Small intestine (tissue), 7 donors: ENCODE measurements at regions not wholly inside any gene's neighbourhood (a gene's known extent, or its start where the extent isn't known, plus 50 kb on each side); places are given as distances from the start of the nearest gene placed in this dataset.
"Not testable (repeated sequence)": the region's sequence is repeated elsewhere in the genome, so short reads cannot be mapped to it uniquely, and the experiment has no call there.

Source experiments
- DNase-seq, 2 donors: peaks; one replicate each; pipeline versions ENCODE4 v3.0.0 to v3.0.0-alpha.2; 2013
- FAIRE-seq: peaks from 2 replicates; lab custom pipeline; 2012; peaks lifted over from hg19 to GRCh38; lab: Jason Lieb, UNC
- H3K27ac ChIP-seq, 3 donors: one replicate each; pipeline ENCODE4 v1.5.1; 2013; ENCODE audit warnings: low read length in 2 of 3, mild to moderate bottlenecking in 2 of 3, control low read depth in 1 of 3, inconsistent platforms in 1 of 3, low read depth in 1 of 3, moderate library complexity in 1 of 3
- H3K27me3 ChIP-seq, 3 donors: one replicate each; pipeline ENCODE4 v1.6.1; 2013; ENCODE audit warnings: low read length in 3 of 3, inconsistent platforms in 1 of 3; ENCODE audit not compliant: control insufficient read depth in 3 of 3, insufficient read depth in 3 of 3
- H3K36me3 ChIP-seq, 3 donors: one replicate each; pipeline ENCODE4 v1.6.1; 2013; ENCODE audit warnings: low read length in 3 of 3, inconsistent platforms in 1 of 3, low read depth in 1 of 3, mild to moderate bottlenecking in 1 of 3, moderate library complexity in 1 of 3; ENCODE audit not compliant: control insufficient read depth in 3 of 3, insufficient read depth in 2 of 3
- H3K4me1 ChIP-seq, 3 donors: one replicate each; pipeline ENCODE4 v1.6.1; 2013; ENCODE audit warnings: low read length in 2 of 3, inconsistent platforms in 1 of 3, low read depth in 1 of 3, mild to moderate bottlenecking in 1 of 3, moderate library complexity in 1 of 3; ENCODE audit not compliant: control insufficient read depth in 3 of 3, insufficient read depth in 2 of 3
- H3K4me3 ChIP-seq, 3 donors: one replicate each; pipeline ENCODE4 v1.5.1; 2013; ENCODE audit warnings: low read length in 3 of 3, control low read depth in 1 of 3, inconsistent platforms in 1 of 3, low read depth in 1 of 3, mild to moderate bottlenecking in 1 of 3, moderate library complexity in 1 of 3
- H3K9me3 ChIP-seq, 2 donors: one replicate each; pipeline ENCODE4 v1.6.1; 2013; ENCODE audit warnings: low read depth in 1 of 2, low read length in 1 of 2; ENCODE audit not compliant: control insufficient read depth in 2 of 2, insufficient read depth in 1 of 2
- WGBS, 3 donors: extraction: QIAGEN DNeasy Blood & Tissue Kit; methylation state at CpG; one replicate each; pipeline ENCODE4 v1.1.7; 2013; 5-methylcytosine and 5-hydroxymethylcytosine counted together
- donor health status: healthy with polysubstance abuse.
- donor health status: control.
- donor health status: control.
- donor health status: Bipolar disorder and iron deficiency.
- donor health status: healthy.

- H3K27ac ChIP-seq = no peak overlapping the region
- H3K4me3 ChIP-seq = no peak overlapping the region
- no peaks in the 10 kb centered on the region for H3K36me3 ChIP-seq
- H3K27me3 ChIP-seq = no peaks in the 10 kb centered on the region
- no peak for DNase-seq
- H3K4me1 ChIP-seq = no peaks in the 10 kb centered on the region
- no peak for FAIRE-seq
- WGBS, 3 donors = 61 to 75% (median 73%) methylated on average over 4 of the region's 4 CpGs
- H3K9me3 ChIP-seq = peaks cover 0 to 5% of the 10 kb centered on the region in 2 donors
These were observed 137.0 kb upstream of the MINDY3 start for GRCh38 chr10:15997313-15997712.

GRCh38 chr10:16001581-16001980 is 141.3 kb upstream of the MINDY3 start:
- Histone ChIP-seq H3K4me1 (no peaks in the 10 kb centered on the region), H3K4me3 (no peak overlapping the region), H3K27ac (no peak overlapping the region), H3K36me3 (no peaks in the 10 kb centered on the region), H3K27me3 (no peaks in the 10 kb centered on the region), H3K9me3 (no peaks in the 10 kb centered on the region)
- 84 to 100% (median 95%) methylated on average over 1 of the region's 1 CpG for WGBS, 3 donors
- no peak for FAIRE-seq
- no peak for DNase-seq

- FAIRE-seq = no peak
These were observed 149.5 kb upstream of the MINDY3 start for GRCh38 chr10:16009785-16010184.

GRCh38 chr10:16011548-16011947 is 151.2 kb upstream of the MINDY3 start:
- no peak for DNase-seq
- no peak for FAIRE-seq
- no peak overlapping the region for H3K27ac ChIP-seq
- H3K4me1 ChIP-seq = no peaks in the 10 kb centered on the region
- peaks cover 0 to 2% (median 0%) of the 10 kb centered on the region in 3 donors for H3K27me3 ChIP-seq
- peaks cover 0 to 11% of the 10 kb centered on the region in 2 donors for H3K9me3 ChIP-seq
- no peaks in the 10 kb centered on the region for H3K36me3 ChIP-seq
- H3K4me3 ChIP-seq = no peak overlapping the region

More at GRCh38 chr10:16009785-16010184, 149.5 kb upstream of the MINDY3 start:
- no peak overlapping the region for H3K4me3 ChIP-seq
- H3K9me3 ChIP-seq = peaks cover 0 to 9% of the 10 kb centered on the region in 2 donors
- no peaks in the 10 kb centered on the region for H3K36me3 ChIP-seq
- H3K27me3 ChIP-seq = peaks cover 0 to 2% (median 0%) of the 10 kb centered on the region in 3 donors
- WGBS, 3 donors = 60 to 72% (median 62%) methylated on average over 6 of the region's 6 CpGs
- no peak for DNase-seq
- H3K27ac ChIP-seq = no peak overlapping the region
- no peaks in the 10 kb centered on the region for H3K4me1 ChIP-seq

GRCh38 chr10:16014469-16014868 is 154.2 kb upstream of the MINDY3 start:
- no peaks in the 10 kb centered on the region for H3K36me3 ChIP-seq
- no peak for DNase-seq
- FAIRE-seq = no peak
- no peak overlapping the region for H3K4me3 ChIP-seq
- 40 to 69% (median 60%) methylated on average over 3 of the region's 3 CpGs for WGBS, 3 donors
- H3K4me1 ChIP-seq = no peaks in the 10 kb centered on the region
- peaks cover 0 to 2% (median 0%) of the 10 kb centered on the region in 3 donors for H3K27me3 ChIP-seq
- no peak overlapping the region for H3K27ac ChIP-seq
- H3K9me3 ChIP-seq = peaks cover 0 to 15% of the 10 kb centered on the region in 2 donors

GRCh38 chr10:16016688-16017087 is 156.4 kb upstream of the MINDY3 start:
- no peaks in the 10 kb centered on the region for H3K4me1 ChIP-seq
- no peak overlapping the region for H3K27ac ChIP-seq
- no peak for DNase-seq
- H3K4me3 ChIP-seq = no peak overlapping the region
- peaks cover 0 to 23% of the 10 kb centered on the region in 2 donors for H3K9me3 ChIP-seq
- no peak for FAIRE-seq
- no peaks in the 10 kb centered on the region for H3K36me3 ChIP-seq
- 58 to 76% (median 62%) methylated on average over 4 of the region's 4 CpGs for WGBS, 3 donors
- no peaks in the 10 kb centered on the region for H3K27me3 ChIP-seq

GRCh38 chr10:16020836-16021235 is 160.5 kb upstream of the MINDY3 start:
- Histone ChIP-seq H3K36me3 (no peaks in the 10 kb centered on the region), H3K4me3 (no peak overlapping the region), H3K27ac (no peak overlapping the region), H3K27me3 (no peaks in the 10 kb centered on the region), H3K4me1 (no peaks in the 10 kb centered on the region), H3K9me3 (peaks cover 0 to 12% of the 10 kb centered on the region in 2 donors)
- no peak for FAIRE-seq
- no peak for DNase-seq
- WGBS, 3 donors = 20 to 92% (median 88%) methylated on average over 1 of the region's 1 CpG

- WGBS, 3 donors = 88 to 92% (median 91%) methylated on average over 14 of the region's 14 CpGs
- not testable (repeated sequence) for H3K27ac ChIP-seq, H3K36me3 ChIP-seq, DNase-seq, H3K4me1 ChIP-seq, H3K9me3 ChIP-seq, FAIRE-seq, H3K4me3 ChIP-seq, H3K27me3 ChIP-seq
These were observed 166.5 kb upstream of the MINDY3 start for GRCh38 chr10:16026832-16027231.

GRCh38 chr10:16030562-16030961 is 170.3 kb upstream of the MINDY3 start:
- Histone ChIP-seq H3K27ac (no peak overlapping the region), H3K4me1 (no peaks in the 10 kb centered on the region), H3K4me3 (no peak overlapping the region), H3K9me3 (peaks cover 0 to 6% of the 10 kb centered on the region in 2 donors), H3K27me3 (no peaks in the 10 kb centered on the region), H3K36me3 (no peaks in the 10 kb centered on the region)
- 16 to 32% (median 23%) methylated on average over 1 of the region's 1 CpG for WGBS, 3 donors
- FAIRE-seq = no peak
- no peak for DNase-seq
